HFFc6 (cell line): ENCODE measurements at regions not wholly inside any gene's neighbourhood (a gene's known extent, or its start where the extent isn't known, plus 50 kb on each side); places are given as distances from the start of the nearest gene placed in this dataset.

Experiments
- DNase-seq: peaks from one replicate; pipeline ENCODE4 v3.0.0-alpha.2; 2018
- H3K27ac Mint-ChIP-seq: 2 replicates; pipeline ENCODE4 v1.8.0; 2020; ENCODE audit warnings: mild to moderate bottlenecking, mixed read lengths
- H3K27me3 Mint-ChIP-seq: 2 replicates; pipeline ENCODE4 v1.8.0; 2021; ENCODE audit warnings: mild to moderate bottlenecking, moderate library complexity, mixed read lengths; ENCODE audit not compliant: insufficient read depth
- H3K36me3 Mint-ChIP-seq: 2 replicates; pipeline ENCODE4 v1.8.0; 2021; ENCODE audit warnings: low read depth, mixed read lengths
- H3K4me1 Mint-ChIP-seq: 2 replicates; pipeline ENCODE4 v1.8.0; 2020; ENCODE audit warnings: low read depth, mixed read lengths
- H3K4me3 Mint-ChIP-seq: 2 replicates; pipeline ENCODE4 v1.8.0; 2020; ENCODE audit warnings: mild to moderate bottlenecking, moderate library complexity, mixed read lengths
- H3K9me3 Mint-ChIP-seq: 2 replicates; pipeline ENCODE4 v1.8.0; 2020; ENCODE audit warnings: mild to moderate bottlenecking, mixed read lengths
- CTCF ChIP-seq: fragments of 200-600 bp; sonication (generic); IDR thresholded peaks from 2 replicates; pipeline ENCODE4 v1.5.0; 2021; ENCODE audit warnings: antibody characterized with exemption, mild to moderate bottlenecking

- Mint-ChIP-seq H3K27ac (no peak overlapping the region), H3K27me3 (peaks cover 3% of the 10 kb centered on the region; the same call in 1 of the 2 replicates), H3K4me1 (no peaks in the 10 kb centered on the region), H3K4me3 (no peak overlapping the region), H3K9me3 (no peaks in the 10 kb centered on the region), H3K36me3 (no peaks in the 10 kb centered on the region)
- no peak for DNase-seq
- no peak for TF ChIP-seq CTCF
Measured at GRCh38 chr4:181484396-181484795, 758.8 kb upstream of the TENM3 start.

GRCh38 chr4:181488926-181489325 is 754.3 kb upstream of the TENM3 start:
- H3K27me3 Mint-ChIP-seq, result peaks cover 3% of the 10 kb centered on the region; the same call in 1 of the 2 replicates
- no peak overlapping the region for H3K27ac Mint-ChIP-seq
- H3K4me1 Mint-ChIP-seq, result no peaks in the 10 kb centered on the region
- no peak overlapping the region for H3K4me3 Mint-ChIP-seq
- H3K36me3 Mint-ChIP-seq, result no peaks in the 10 kb centered on the region
- no peak for TF ChIP-seq CTCF
- no peak for DNase-seq
- no peaks in the 10 kb centered on the region for H3K9me3 Mint-ChIP-seq

DNA sequence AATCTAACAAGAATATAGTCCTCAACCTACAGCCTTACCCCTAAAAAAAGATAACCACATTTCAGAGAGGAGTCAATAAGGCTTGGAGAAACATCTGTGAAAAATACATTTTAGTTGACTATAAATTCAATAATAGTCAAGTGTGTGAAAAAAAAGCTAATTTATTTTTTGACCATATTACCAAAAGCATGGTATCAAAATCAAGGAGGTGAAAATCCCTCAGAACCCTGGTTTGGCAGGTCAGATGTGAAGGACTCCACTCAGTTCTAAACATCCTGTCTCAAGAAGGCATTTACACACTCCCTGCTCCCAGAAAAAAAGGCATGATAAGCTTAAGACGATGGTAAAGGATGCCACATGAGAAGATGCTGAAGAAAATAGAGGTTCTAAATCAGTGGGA is 745.1 kb upstream of the TENM3 start:
- no peak for TF ChIP-seq CTCF
- H3K4me1 Mint-ChIP-seq, result no peaks in the 10 kb centered on the region
- H3K27me3 Mint-ChIP-seq, result peaks cover 8% of the 10 kb centered on the region
- H3K9me3 Mint-ChIP-seq, result no peaks in the 10 kb centered on the region
- DNase-seq, result no peak
- H3K4me3 Mint-ChIP-seq, result no peak overlapping the region
- no peak overlapping the region for H3K27ac Mint-ChIP-seq
- H3K36me3 Mint-ChIP-seq, result no peaks in the 10 kb centered on the region

DNA sequence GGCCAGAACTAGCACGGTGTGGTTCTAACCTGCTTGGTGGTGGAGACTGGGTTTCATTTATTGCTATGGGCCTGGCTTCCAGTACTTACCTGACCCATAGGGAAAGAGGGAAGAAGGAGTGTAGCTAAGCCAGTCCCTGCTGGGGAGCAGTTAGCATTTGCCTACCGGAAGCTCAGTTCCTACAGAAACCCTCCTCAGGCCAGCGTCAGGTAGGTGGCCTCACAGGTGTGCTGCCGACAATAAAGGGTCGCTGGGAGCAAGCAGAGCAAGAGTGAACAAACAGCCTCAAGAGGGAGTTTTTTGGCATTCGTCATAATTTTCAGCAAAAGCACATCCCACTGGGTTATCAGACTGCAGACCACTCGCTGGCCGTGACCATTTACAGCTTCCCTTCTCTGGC is 740.6 kb upstream of the TENM3 start:
- Mint-ChIP-seq H3K4me1 (no peaks in the 10 kb centered on the region), H3K27me3 (peaks cover 8% of the 10 kb centered on the region), H3K36me3 (no peaks in the 10 kb centered on the region), H3K27ac (no peak overlapping the region), H3K4me3 (no peak overlapping the region), H3K9me3 (no peaks in the 10 kb centered on the region)
- DNase-seq, result no peak
- TF ChIP-seq CTCF, result no peak

GRCh38 chr4:181503687-181504390 is 739.4 kb upstream of the TENM3 start:
- Mint-ChIP-seq H3K36me3 (no peaks in the 10 kb centered on the region), H3K27ac (no peak overlapping the region)

More at GRCh38 chr4:181503687-181504390, 739.4 kb upstream of the TENM3 start:
- H3K4me1 Mint-ChIP-seq, result no peaks in the 10 kb centered on the region
- H3K4me3 Mint-ChIP-seq, result no peak overlapping the region
- DNase-seq, result no peak
- TF ChIP-seq CTCF, result no peak
- H3K9me3 Mint-ChIP-seq, result no peaks in the 10 kb centered on the region
- H3K27me3 Mint-ChIP-seq, result peaks cover 8% of the 10 kb centered on the region
